NT2/D1 (cell line): ENCODE measurements at regions not wholly inside any gene's neighbourhood (a gene's known extent, or its start where the extent isn't known, plus 50 kb on each side); places are given as distances from the start of the nearest gene placed in this dataset.

Source experiments
- SUZ12 ChIP-seq: IDR thresholded peaks from 2 replicates; pipeline ENCODE4 v1.6.1; 2011; ENCODE audit not compliant: insufficient read length, insufficient read depth; ENCODE audit errors: extremely low read depth
- YY1 ChIP-seq: IDR thresholded peaks from 2 replicates; pipeline ENCODE4 v1.6.1; 2011; ENCODE audit not compliant: insufficient read length, insufficient read depth

DNA sequence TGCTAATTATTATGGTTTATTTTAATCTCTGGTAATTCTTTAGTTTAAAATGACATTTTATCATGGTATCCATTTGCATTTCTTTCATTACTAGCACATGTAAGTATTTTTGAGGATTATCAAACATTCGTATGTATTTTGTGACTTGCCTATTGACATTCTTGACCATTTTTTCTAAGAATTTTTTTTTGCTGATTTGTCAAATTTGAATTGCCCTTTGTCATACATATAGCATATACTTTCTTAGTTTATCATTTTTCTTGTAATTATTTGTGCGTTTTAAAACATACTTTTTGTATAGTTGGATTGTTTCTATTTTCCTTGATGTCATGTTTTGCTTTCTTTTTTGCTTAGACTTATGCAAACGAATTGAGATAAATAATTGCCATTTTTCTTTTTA is 358.5 kb upstream of the RBMS3 start:
- TF ChIP-seq YY1 (no peak), SUZ12 (no peak)
